HAP-1 (cell line): ENCODE measurements at regions not wholly inside any gene's neighbourhood (a gene's known extent, or its start where the extent isn't known, plus 50 kb on each side); places are given as distances from the start of the nearest gene placed in this dataset.
"Not testable (repeated sequence)": the region's sequence is repeated elsewhere in the genome, so short reads cannot be mapped to it uniquely, and the experiment has no call there.

Source experiments
- DNase-seq, 2 experiments: peaks; one replicate each; pipeline ENCODE4 v3.0.0-alpha.2; 2016 to 2020; ENCODE audit warnings: low spot score in 2 of 2
- H3K27me3 ChIP-seq: fragments of 250-450 bp; sonication (Bioruptor Pico); 2 replicates; pipeline ENCODE4 v1.5.1; 2020; ENCODE audit warnings: low read depth, mild to moderate bottlenecking, moderate library complexity
- H3K36me3 ChIP-seq: fragments of 250-450 bp; sonication (Bioruptor Pico); replicated peaks from 2 replicates; pipeline ENCODE4 v1.5.1; 2020; ENCODE audit warnings: mild to moderate bottlenecking
- H3K4me1 ChIP-seq: fragments of 250-450 bp; sonication (Bioruptor Pico); 2 replicates; pipeline ENCODE4 v1.5.1; 2020; ENCODE audit warnings: mild to moderate bottlenecking
- H3K4me3 ChIP-seq: fragments of 250-450 bp; sonication (Bioruptor Pico); 2 replicates; pipeline ENCODE4 v1.5.1; 2020; ENCODE audit warnings: mild to moderate bottlenecking, moderate library complexity
- H3K9me3 ChIP-seq: fragments of 250-450 bp; sonication (Bioruptor Pico); 2 replicates; pipeline ENCODE4 v1.5.1; 2020; ENCODE audit warnings: mild to moderate bottlenecking, moderate library complexity
- in situ Hi-C: fragments of 300-500 bp; cut with MboI; formaldehyde crosslinking; loops from 3 replicates; pipeline ENCODE4 v1.14.3; 2020; ENCODE audit warnings: low sequenced_read_pairs, inconsistent platforms, mixed read lengths

DNA sequence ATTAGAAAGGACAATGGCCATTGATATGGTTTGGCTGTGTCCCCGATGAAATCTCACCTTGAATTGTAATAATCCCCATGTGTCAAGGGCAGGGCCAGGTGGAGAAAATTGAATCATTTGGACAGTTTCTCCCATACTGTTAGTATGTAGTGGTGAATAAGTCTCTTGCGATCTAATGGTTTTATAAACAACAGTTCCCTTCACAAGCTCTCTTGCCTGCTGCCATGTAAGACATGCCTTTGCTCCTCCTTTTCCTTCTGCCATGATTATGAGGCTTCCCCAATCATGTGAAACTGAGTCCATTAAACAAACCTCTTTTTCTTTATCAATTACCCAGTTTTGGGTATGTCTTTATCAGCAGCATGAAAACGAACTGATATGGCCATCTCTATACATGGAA, 302.7 kb downstream of the SFMBT2 start:
- in situ Hi-C loops: no loop called here
- no peaks in the 10 kb centered on the region for H3K9me3 ChIP-seq
- no peak overlapping the region for H3K4me3 ChIP-seq
- H3K4me1 ChIP-seq: no peaks in the 10 kb centered on the region
- DNase-seq: no peak
- no peaks in the 10 kb centered on the region for H3K36me3 ChIP-seq
- H3K27me3 ChIP-seq: no peaks in the 10 kb centered on the region

DNA sequence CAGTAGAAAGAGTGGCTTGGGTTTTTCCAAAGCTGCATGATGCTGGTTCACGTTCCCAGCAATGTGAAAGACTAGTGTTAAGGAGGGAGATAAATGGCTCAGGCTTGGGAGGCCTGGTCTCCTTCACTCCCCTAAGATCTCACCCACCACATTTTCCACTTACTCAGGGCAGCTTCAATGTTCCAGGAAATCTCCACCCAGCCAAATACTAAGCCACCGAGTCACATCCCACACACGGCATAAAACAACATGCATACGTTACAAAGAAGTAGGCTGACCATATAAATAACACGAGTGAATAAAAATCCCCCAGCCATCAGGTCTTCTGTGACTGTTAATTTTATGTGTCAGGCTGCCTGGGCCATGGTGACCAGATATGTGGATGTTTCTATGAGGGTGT, 303.5 kb downstream of the SFMBT2 start:
- Histone ChIP-seq H3K4me3 (no peak overlapping the region), H3K36me3 (no peaks in the 10 kb centered on the region), H3K9me3 (no peaks in the 10 kb centered on the region), H3K27me3 (no peaks in the 10 kb centered on the region), H3K4me1 (no peaks in the 10 kb centered on the region)
- no peak for DNase-seq
- in situ Hi-C loops: no loop called here

DNA sequence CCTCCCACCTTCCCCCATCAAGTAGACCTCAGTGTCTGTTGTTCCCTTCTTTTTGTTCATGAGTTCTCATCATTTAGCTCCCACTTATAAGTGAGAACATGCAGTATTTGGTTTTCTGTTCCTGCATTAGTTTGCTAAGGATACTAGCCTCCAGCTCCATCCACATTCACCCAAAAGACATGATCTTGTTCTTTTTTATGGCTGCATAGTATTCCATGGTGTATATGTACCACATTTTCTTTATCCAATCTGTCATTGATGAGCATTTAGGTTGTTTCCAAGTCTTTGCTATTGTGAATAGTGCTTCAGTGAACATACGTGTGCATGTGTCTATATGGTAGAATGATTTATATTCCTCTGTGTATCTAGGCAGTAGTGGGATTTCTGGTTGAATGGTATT, 306.5 kb downstream of the SFMBT2 start:
- DNase-seq, H3K27me3 ChIP-seq, H3K36me3 ChIP-seq, H3K9me3 ChIP-seq, in situ Hi-C loops, H3K4me1 ChIP-seq, H3K4me3 ChIP-seq: not testable (repeated sequence)

DNA sequence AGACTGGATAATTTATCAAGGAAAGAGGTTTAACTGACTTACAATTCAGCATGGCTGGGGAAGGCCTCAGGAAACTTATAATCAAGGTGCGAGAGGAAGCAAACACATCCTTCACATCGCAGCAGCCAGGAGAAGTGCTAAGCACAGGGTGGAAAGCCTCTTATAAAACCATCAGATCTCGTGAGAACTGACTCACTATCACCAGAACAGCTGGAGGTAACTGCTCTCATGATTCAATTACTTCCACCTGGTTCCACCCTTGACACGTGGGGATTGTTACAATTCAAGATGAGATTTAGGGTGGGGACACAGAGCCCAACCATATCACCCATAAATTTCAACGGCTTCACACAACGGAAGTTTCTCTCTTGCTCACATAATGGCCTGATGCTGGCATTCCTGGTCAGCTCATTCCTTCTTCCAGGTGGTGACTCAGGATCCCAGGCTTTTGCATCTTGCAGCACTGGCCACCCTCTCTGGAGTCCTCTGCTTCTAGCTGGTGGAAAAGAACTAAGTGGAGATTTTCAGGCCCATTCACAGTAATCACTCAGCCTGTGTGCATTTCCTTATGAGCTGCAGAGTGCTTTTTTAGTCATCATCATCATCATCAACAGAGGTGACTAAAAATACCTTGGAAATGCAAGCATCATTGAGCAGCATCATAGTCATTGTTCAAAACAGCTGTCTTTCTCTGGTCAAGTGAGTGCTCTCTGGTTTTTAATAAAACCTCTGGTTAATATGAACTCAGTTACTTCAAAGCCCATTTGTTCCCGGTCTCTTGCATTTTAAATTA, 308.1 kb downstream of the SFMBT2 start:
- in situ Hi-C loops: no loop called here
- H3K36me3 ChIP-seq: no peaks in the 10 kb centered on the region
- peaks cover 3% of the 10 kb centered on the region; the same call in 1 of the 2 replicates for H3K27me3 ChIP-seq

DNA sequence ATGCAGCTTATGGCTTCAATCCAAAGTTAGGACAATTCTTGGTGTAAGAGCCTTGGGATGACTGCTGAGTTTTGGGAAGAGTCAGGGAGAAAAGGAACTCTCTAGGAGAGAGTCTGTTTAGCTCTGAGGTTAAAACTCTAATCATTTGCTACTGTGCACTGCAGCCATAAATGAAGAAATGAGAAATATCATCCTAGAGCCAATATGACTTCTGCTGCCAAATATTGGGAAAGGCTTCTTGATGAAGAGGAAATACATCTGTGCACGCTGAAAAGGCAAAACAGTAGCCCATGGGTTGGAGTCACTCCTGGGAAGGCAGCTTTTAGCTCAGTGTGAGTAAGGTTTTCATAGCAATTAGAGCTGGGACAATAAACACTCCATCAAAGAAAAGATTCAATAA, 308.8 kb downstream of the SFMBT2 start:
- Histone ChIP-seq H3K4me3 (no peak overlapping the region), H3K36me3 (no peaks in the 10 kb centered on the region), H3K9me3 (no peaks in the 10 kb centered on the region), H3K4me1 (no peaks in the 10 kb centered on the region), H3K27me3 (peaks cover 3% of the 10 kb centered on the region; the same call in 1 of the 2 replicates)
- in situ Hi-C loops: no loop called here
- no peak for DNase-seq

More for the DNA sequence above, 308.1 kb downstream of the SFMBT2 start:
- H3K4me3 ChIP-seq: no peak overlapping the region
- H3K9me3 ChIP-seq: no peaks in the 10 kb centered on the region
- no peak for DNase-seq
- H3K4me1 ChIP-seq: no peaks in the 10 kb centered on the region

DNA sequence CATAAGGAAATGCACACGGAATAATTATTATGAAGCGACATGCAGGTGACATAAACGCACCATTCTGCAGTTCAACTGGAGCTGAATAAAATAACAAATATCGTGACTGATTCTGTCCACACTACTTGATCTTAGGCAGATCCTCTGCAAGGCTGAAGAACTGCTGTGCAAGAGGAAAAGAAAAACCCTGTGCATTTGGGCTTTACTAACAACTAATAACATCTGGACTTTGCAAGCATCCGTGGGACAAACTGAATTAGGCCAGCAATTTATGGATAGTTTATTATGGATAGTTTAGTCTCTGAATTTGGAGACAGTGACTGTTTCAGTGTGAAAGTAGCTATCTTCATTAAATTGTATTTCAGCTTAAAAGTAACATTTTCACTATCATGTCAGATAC, 309.4 kb downstream of the SFMBT2 start:
- no peak for DNase-seq
- Histone ChIP-seq H3K4me3 (no peak overlapping the region), H3K27me3 (peaks cover 3% of the 10 kb centered on the region; the same call in 1 of the 2 replicates), H3K9me3 (no peaks in the 10 kb centered on the region), H3K36me3 (no peaks in the 10 kb centered on the region), H3K4me1 (no peaks in the 10 kb centered on the region)
- in situ Hi-C loops: no loop called here

DNA sequence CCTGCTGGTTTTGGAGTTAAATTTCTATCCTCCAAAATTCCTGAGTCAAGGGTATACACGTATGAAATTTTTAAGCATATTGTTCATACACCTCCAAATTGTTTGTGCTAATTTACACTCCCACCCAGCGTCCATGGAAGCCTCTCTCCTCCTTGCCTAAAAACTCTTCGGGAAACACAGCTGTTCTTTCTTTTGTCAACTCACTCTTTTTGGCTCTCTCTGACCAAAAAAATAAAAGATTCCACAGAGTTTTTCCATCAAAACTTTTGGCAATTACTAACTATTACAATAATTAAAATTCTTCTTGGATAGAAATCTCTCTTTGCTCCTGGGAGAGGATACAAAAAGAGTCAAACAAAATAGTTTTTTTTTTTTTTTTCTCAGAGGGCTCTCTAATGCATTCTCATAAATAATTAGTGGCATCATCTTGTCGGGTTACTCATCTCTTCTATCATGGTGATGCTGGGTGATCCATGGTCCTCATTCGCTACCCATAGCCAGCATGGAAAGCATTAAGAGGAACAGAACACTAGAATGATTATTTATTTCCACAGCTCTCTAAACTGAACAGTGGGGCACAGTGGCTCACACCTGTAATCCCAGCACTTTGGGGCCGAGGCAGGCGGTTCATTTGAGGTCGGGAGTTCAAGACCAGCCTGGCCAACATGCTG, 310.7 kb downstream of the SFMBT2 start:
- in situ Hi-C loops: no loop called here

DNA sequence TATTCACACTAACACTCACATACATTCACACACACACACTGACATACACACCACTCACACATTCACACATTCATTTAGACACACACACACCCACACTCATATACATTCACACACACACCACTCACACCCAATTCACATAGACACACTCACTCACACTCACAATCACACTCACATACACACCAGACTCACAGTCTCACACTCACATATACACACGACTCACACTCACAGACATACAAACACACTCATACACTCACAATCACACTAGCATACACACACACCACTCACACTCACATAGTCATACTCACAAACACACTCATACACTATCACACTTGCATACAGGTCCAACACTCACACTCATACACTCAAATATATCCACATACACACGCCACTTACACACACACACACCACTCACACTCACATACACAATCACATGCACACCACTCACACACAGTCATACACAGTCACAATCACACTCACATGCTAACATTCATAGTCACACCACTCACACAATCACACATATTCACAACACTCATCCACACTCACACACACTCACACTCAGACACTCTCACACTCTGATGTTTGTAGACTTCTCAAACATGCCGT, 312.6 kb downstream of the SFMBT2 start:
- in situ Hi-C loops: no loop called here
- Histone ChIP-seq H3K27me3 (peaks cover 3% of the 10 kb centered on the region; the same call in 1 of the 2 replicates), H3K9me3 (no peaks in the 10 kb centered on the region; the same call in 1 of the 2 replicates), H3K4me1 (no peaks in the 10 kb centered on the region), H3K4me3 (no peak overlapping the region), H3K36me3 (no peaks in the 10 kb centered on the region)
- no peak for DNase-seq

More for the DNA sequence above, 310.7 kb downstream of the SFMBT2 start:
- no peak for DNase-seq
- Histone ChIP-seq H3K9me3 (no peaks in the 10 kb centered on the region; the same call in 1 of the 2 replicates), H3K27me3 (peaks cover 3% of the 10 kb centered on the region; the same call in 1 of the 2 replicates), H3K4me3 (no peak overlapping the region), H3K4me1 (no peaks in the 10 kb centered on the region), H3K36me3 (no peaks in the 10 kb centered on the region)

DNA sequence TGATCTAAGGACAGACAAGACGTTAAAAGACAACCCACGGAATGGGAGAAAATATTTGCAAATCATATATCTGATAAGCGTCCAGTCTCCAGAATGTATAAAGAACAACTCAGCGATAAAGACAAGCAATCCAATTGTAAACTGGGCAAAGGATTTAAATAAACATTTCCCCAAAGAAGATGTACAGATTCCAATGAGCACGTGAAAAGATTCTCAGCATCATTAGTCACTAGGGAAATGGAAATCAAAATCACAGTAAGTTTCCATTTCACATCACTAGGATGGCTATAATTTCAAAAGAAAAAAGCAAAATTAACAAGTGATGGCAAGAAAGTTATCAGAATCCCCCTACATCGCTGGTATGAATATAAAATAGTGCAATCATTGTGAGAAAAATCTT, 316.1 kb downstream of the SFMBT2 start:
- no peaks in the 10 kb centered on the region for H3K4me1 ChIP-seq
- no peak overlapping the region for H3K4me3 ChIP-seq
- no peaks in the 10 kb centered on the region for H3K36me3 ChIP-seq
- no peak for DNase-seq
- in situ Hi-C loops: no loop called here
- no peaks in the 10 kb centered on the region; the same call in 1 of the 2 replicates for H3K9me3 ChIP-seq
- H3K27me3 ChIP-seq: peaks cover 3% of the 10 kb centered on the region; the same call in 1 of the 2 replicates

DNA sequence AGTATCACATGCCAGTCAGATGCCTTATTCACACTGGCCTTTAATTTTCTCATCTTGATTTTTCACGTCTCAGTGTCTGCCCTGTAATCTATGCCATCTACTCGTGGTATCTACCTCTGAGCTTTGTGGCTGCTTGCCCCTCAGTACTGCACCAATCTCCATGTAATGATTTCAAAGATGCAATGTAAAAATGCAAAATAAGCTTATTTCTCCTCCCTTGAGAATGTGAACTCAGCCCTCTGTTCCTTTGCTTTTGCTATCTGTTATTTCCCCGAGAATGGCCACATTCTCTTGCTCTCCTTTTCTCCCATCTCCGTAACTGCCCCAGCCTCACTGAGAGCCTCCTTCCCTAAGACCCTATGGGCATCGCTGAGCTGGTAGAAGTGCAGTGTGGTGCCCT, 317.5 kb downstream of the SFMBT2 start:
- in situ Hi-C loops: no loop called here
- Histone ChIP-seq H3K9me3 (no peaks in the 10 kb centered on the region; the same call in 1 of the 2 replicates), H3K4me1 (no peaks in the 10 kb centered on the region), H3K4me3 (no peak overlapping the region), H3K36me3 (no peaks in the 10 kb centered on the region), H3K27me3 (no peaks in the 10 kb centered on the region)
- DNase-seq: no peak

DNA sequence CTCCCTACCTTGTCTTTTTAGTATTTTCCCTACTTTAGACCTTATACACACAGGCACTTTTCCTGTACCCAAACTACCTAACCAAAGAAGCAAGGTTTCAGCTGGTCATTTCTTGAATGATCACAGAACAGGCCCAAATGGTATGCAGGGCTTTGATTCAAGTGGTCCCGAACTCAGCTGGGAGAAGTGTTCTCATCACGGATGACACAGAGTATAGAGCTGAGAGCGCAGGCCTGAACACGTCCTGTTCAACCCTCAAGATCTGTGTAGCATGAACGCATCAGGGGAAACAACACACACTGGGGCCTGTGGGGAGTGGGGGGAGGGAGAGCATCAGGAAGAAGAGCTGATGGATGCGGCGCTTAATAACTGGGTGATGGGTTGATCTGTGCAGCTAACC, 318.2 kb downstream of the SFMBT2 start:
- H3K4me3 ChIP-seq: no peak overlapping the region
- H3K4me1 ChIP-seq: no peaks in the 10 kb centered on the region
- H3K27me3 ChIP-seq: no peaks in the 10 kb centered on the region
- no peaks in the 10 kb centered on the region; the same call in 1 of the 2 replicates for H3K9me3 ChIP-seq
- no peaks in the 10 kb centered on the region for H3K36me3 ChIP-seq
- DNase-seq: no peak
- in situ Hi-C loops: no loop called here

DNA sequence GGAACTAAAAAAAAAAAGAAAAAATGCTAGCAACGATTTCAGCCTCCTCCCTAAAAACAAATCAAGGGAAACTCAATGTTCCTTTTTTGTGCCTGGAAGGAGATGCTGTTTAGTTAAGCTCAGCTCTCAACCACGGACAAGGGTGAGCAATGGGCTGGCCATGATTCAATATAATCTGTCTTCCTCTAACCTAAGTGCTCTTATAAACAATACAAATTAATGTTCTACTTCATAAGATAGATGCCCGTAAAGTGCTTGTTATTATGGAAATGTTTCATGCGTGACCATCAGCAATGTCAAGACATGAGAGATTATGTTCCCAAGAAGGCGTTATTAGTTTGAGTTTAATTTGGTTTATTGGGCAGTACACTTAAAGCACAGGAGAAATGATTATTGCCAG, 320.3 kb downstream of the SFMBT2 start:
- Histone ChIP-seq H3K27me3 (no peaks in the 10 kb centered on the region), H3K4me3 (no peak overlapping the region), H3K4me1 (no peaks in the 10 kb centered on the region), H3K9me3 (no peaks in the 10 kb centered on the region; the same call in 1 of the 2 replicates), H3K36me3 (no peaks in the 10 kb centered on the region)
- DNase-seq: no peak
- in situ Hi-C loops: no loop called here

DNA sequence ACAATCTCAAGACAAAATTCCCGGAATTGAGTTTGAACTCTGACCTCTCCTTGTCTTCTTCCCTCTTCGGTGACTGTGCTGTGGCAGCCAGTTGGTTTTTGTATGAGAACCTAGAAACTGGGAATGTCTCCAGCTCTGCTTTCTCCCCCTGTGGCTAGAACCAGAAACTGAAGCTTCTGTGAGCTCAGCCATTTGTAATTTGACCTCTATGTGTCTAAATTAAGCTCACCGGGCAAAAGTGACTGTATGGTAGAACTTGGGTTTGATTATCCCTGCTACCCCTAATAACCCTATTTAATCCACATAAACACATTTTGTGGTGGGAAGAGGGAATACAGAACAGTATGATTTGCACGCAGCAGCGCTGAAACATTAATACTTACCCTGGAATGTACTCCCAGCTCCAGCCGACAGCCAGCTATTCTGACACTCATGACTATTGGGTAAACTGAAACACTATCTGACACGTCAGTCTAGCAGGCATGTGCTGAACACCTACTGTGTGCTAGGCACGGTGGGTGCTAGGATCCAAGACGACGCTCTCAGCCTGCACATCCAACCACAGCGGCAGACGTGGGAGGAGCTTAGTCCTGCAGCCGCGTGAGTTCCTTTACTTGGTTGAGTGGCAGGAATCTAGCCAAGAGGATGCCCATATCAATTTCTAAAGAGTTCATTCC, 324.8 kb downstream of the SFMBT2 start:
- H3K9me3 ChIP-seq: no peaks in the 10 kb centered on the region
- H3K27me3 ChIP-seq: no peaks in the 10 kb centered on the region
- no peak overlapping the region for H3K4me3 ChIP-seq
- DNase-seq: peak; percentile 11 to 12
- H3K4me1 ChIP-seq: no peaks in the 10 kb centered on the region
- H3K36me3 ChIP-seq: no peaks in the 10 kb centered on the region
- in situ Hi-C loops: no loop called here
